Fibroblast of lung (primary cell): ENCODE measurements at regions not wholly inside any gene's neighbourhood (a gene's known extent, or its start where the extent isn't known, plus 50 kb on each side); places are given as distances from the start of the nearest gene placed in this dataset.

Experiments used
- EZH2 ChIP-seq: IDR thresholded peaks from 2 replicates; pipeline ENCODE4 v1.5.1; 2012; ENCODE audit warnings: low read length, control low read depth, mild to moderate bottlenecking; ENCODE audit errors: missing control alignments
- TF ChIP-seq, protein P1 (sequence below), 2 donors: IDR thresholded peaks in 1 of 2; conservative IDR thresholded peaks in 1 of 2; 1 replicate in 1 of 2; 2 replicates in 1 of 2; pipeline ENCODE4 v1.5.1; 2011 to 2012; ENCODE audit warnings: low read length in 2 of 2, control low read depth in 1 of 2, inconsistent platforms in 1 of 2, low read depth in 1 of 2, mild to moderate bottlenecking in 1 of 2

DNA sequence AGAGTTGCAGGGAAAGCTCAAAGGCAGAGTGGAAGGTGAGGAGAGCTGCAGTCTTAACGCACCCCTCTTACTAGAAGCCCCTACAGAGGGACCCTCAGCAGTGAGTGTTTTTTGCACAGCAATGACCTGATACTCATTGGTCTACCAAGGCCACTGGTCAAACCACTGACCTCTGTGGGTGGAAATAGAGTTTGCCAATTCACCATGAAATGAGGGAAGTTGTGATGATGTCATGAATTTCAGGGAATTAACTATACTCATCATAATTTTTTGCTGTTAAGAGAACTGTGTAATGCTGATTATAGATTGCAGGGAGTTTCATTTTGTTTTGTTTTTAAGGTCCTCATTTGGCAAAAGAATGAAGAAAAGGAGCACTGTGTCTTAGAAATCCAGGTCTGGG lies 101.7 kb upstream of the SMAD3 start:
- TF ChIP-seq, protein P1, sequence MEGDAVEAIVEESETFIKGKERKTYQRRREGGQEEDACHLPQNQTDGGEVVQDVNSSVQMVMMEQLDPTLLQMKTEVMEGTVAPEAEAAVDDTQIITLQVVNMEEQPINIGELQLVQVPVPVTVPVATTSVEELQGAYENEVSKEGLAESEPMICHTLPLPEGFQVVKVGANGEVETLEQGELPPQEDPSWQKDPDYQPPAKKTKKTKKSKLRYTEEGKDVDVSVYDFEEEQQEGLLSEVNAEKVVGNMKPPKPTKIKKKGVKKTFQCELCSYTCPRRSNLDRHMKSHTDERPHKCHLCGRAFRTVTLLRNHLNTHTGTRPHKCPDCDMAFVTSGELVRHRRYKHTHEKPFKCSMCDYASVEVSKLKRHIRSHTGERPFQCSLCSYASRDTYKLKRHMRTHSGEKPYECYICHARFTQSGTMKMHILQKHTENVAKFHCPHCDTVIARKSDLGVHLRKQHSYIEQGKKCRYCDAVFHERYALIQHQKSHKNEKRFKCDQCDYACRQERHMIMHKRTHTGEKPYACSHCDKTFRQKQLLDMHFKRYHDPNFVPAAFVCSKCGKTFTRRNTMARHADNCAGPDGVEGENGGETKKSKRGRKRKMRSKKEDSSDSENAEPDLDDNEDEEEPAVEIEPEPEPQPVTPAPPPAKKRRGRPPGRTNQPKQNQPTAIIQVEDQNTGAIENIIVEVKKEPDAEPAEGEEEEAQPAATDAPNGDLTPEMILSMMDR (conservative IDR thresholded peaks at IDR 0.05 in 1 of 2, IDR thresholded peaks at IDR 0.05 in 1 of 2; ENCODE audit: low read depth in 1 of 2, low read length in 2 of 2): no peak
- no peak for TF ChIP-seq EZH2
